ENCODE measurements at regions not wholly inside any gene's neighbourhood (a gene's known extent, or its start where the extent isn't known, plus 50 kb on each side); places are given as distances from the start of the nearest gene placed in this dataset.

DNA sequence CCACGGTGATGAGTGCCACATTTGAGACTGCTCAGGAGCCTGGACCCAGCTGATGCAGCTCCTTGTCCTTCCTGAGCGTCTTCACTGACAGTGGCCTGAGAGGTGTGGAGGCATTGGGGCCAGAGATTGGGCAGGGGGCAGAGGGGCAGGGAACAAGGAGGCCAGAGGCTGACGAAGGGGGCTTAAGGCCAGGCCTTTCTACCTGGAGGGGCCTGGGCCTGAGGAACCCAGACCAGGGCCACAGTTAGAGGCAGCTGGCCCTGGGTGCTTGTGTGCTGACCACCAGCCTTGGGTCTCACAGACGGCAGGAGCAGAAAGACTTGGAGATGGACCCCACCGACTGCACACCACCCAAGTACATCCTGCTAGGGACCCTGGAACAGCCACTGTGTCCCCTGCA, 168.2 kb upstream of the ZNF267 start:
- no peak for TF ChIP-seq ZFX (IDR thresholded peaks at IDR 0.05; ENCODE audit: borderline replicate concordance)
- TF ChIP-seq CTCF (IDR thresholded peaks at IDR 0.05) = no peak

Measured in 22Rv1 (cell line).